OCI-LY3 (cell line): ENCODE measurements at regions not wholly inside any gene's neighbourhood (a gene's known extent, or its start where the extent isn't known, plus 50 kb on each side); places are given as distances from the start of the nearest gene placed in this dataset.

ENCODE experiments used
- EZH2phosphoT487 ChIP-seq: fragments of 200-600 bp; shearing (Covaris generic); IDR thresholded peaks from 2 replicates; pipeline ENCODE4 v1.6.1; 2018; ENCODE audit warnings: antibody characterized with exemption, mixed run types, low read depth
- TF ChIP-seq, protein P1 (sequence below): fragments of 200-600, 300-600 bp; sonication (generic); IDR thresholded peaks from 2 replicates; pipeline ENCODE4 v1.5.1; 2014; ENCODE audit warnings: antibody characterized with exemption, low read length, low read depth

DNA sequence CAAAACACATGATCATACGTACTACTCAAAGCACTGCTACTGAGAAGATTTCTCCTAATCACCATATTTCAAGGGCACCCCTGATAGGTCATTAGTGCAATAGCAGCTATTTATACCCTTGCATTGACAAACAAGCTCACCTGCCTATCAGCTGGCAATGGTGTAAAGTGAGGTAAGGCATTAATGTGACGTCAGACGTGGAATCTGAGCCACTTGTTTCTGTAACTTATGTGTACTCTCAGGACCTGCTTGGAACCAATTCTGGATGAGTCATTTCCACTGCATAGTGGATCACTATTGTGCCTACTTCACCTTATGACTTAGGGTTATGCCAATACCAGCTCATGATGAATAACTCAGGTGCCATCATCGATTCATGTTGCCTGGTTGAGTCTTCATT, 628.5 kb upstream of the CELF2 start:
- TF ChIP-seq, protein P1, sequence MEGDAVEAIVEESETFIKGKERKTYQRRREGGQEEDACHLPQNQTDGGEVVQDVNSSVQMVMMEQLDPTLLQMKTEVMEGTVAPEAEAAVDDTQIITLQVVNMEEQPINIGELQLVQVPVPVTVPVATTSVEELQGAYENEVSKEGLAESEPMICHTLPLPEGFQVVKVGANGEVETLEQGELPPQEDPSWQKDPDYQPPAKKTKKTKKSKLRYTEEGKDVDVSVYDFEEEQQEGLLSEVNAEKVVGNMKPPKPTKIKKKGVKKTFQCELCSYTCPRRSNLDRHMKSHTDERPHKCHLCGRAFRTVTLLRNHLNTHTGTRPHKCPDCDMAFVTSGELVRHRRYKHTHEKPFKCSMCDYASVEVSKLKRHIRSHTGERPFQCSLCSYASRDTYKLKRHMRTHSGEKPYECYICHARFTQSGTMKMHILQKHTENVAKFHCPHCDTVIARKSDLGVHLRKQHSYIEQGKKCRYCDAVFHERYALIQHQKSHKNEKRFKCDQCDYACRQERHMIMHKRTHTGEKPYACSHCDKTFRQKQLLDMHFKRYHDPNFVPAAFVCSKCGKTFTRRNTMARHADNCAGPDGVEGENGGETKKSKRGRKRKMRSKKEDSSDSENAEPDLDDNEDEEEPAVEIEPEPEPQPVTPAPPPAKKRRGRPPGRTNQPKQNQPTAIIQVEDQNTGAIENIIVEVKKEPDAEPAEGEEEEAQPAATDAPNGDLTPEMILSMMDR = no peak
- TF ChIP-seq EZH2phosphoT487 = no peak
